ENCODE measurements at regions not wholly inside any gene's neighbourhood (a gene's known extent, or its start where the extent isn't known, plus 50 kb on each side); places are given as distances from the start of the nearest gene placed in this dataset.

DNA sequence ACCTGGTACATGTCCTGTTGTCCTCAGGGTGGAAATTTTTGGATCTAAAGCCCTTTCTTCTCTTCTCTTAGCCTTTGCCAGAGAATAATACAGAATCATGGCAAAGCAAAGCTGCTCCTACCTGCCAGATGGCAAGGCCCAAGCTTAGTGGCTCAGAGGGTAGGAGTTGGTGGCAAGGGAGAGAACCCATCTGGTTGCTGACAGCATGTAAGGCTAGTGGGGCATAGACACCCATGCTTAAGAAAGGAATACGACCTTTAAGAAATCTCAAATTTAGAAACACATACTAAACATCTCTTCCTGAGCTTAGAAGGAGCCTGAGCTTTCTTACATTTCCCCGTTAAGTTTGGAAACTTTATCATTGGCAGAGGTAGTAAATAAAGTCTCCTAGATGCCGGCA, 395.0 kb upstream of the SOX9 start:
- no peak for DNase-seq
- no peaks in the 10 kb centered on the region for H4K20me1 ChIP-seq (ENCODE audit: insufficient read depth, low read length)
- H2AK9ac ChIP-seq (replicated peaks; ENCODE audit: low read depth, low read length, poor library complexity), result no peak overlapping the region
- no peak overlapping the region for H2BK120ac ChIP-seq (ENCODE audit: low read depth, low read length)
- no peak overlapping the region for H3K9ac ChIP-seq (ENCODE audit: low read depth, low read length)
- dilution Hi-C loops (cut with HindIII; ENCODE audit: low sequenced_read_pairs, unreplicated experiment) (no loop called here), in situ Hi-C loops (cut with MboI; ENCODE audit: low sequenced_read_pairs) (no loop called here), intact Hi-C loops (cut with micrococcal nuclease) (no loop called here)
- no peaks in the 10 kb centered on the region for H3K9me1 ChIP-seq (ENCODE audit: insufficient read depth, low read length)
- H3K79me1 ChIP-seq (ENCODE audit: low read depth in 1 of 2, low read length in 2 of 2), result no peaks in the 10 kb centered on the region
- ChIA-PET POLR2A (ENCODE audit: unreplicated experiment) (no interaction called here), CTCF (interaction anchor here (0.7 kb wide), 1 partner anchor 9 kb away, joined by 4 read pairs; no protein-coding TSS in a partner anchor)
- no peak overlapping the region for H3K23ac ChIP-seq (ENCODE audit: low read depth, low read length)
- no peak overlapping the region for H2BK20ac ChIP-seq (ENCODE audit: low read depth, low read length)
- no peak overlapping the region; the same call in 1 of the 2 replicates for H3K4me2 ChIP-seq (ENCODE audit: low read depth, low read length)
- no CpG with 5 or more reads among the region's 3 CpGs for WGBS, 2 experiments (ENCODE audit: extremely low coverage in 2 of 2, insufficient read length in 1 of 2)
- H2AFZ ChIP-seq (replicated peaks; ENCODE audit: low read length, poor library complexity), result no peak overlapping the region
- BruUV-seq (replicated peaks), result no TSS peak
- no peak overlapping the region for H3K14ac ChIP-seq (replicated peaks; ENCODE audit: low read depth, low read length)
- no peak overlapping the region for H3K27ac ChIP-seq (ENCODE audit: insufficient read depth, low read length)
- H4K91ac ChIP-seq (ENCODE audit: insufficient read depth, low read depth, low read length), result no peak overlapping the region
- H3K56ac ChIP-seq (ENCODE audit: extremely low read depth, insufficient read depth, low read length), result no peak overlapping the region
- no peak overlapping the region for H2AK5ac ChIP-seq (ENCODE audit: low read depth, low read length)
- no peaks in the 10 kb centered on the region for H3K27me3 ChIP-seq (ENCODE audit: control insufficient read depth, insufficient read depth, low read length)
- TF ChIP-seq CEBPB (IDR thresholded peaks at IDR 0.05; ENCODE audit: low read depth, low read length), result no peak
- TF ChIP-seq, protein P1, sequence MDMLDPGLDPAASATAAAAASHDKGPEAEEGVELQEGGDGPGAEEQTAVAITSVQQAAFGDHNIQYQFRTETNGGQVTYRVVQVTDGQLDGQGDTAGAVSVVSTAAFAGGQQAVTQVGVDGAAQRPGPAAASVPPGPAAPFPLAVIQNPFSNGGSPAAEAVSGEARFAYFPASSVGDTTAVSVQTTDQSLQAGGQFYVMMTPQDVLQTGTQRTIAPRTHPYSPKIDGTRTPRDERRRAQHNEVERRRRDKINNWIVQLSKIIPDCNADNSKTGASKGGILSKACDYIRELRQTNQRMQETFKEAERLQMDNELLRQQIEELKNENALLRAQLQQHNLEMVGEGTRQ (IDR thresholded peaks at IDR 0.05; ENCODE audit: low read depth, low read length), result no peak
- TF ChIP-seq RCOR1 (IDR thresholded peaks at IDR 0.05; ENCODE audit: insufficient replicate concordance, low read length), result no peak
- TF ChIP-seq CHD1 (IDR thresholded peaks at IDR 0.05; ENCODE audit: low read depth, low read length), result no peak
- no peak for TF ChIP-seq MXI1 (IDR thresholded peaks at IDR 0.05; ENCODE audit: borderline replicate concordance, low read depth, low read length)
- TF ChIP-seq NFE2L2 (IDR thresholded peaks at IDR 0.05; ENCODE audit: low read depth, low read length), result no peak
- H3K4me3 ChIP-seq (ENCODE audit: insufficient read depth, low read depth, low read length), result no peak overlapping the region
- no peak overlapping the region for H3K18ac ChIP-seq (ENCODE audit: low read depth, low read length)
- H3K9me3 ChIP-seq (ENCODE audit: control insufficient read depth, insufficient read depth, low read length), result no peaks in the 10 kb centered on the region
- H2BK5ac ChIP-seq (ENCODE audit: low read depth, low read length, poor library complexity, severe bottlenecking), result no peak overlapping the region
- ATAC-seq (ENCODE audit: low read depth), result no peak
- no peak overlapping the region for H4K5ac ChIP-seq (ENCODE audit: low read depth, low read length)
- no peak overlapping the region for H4K8ac ChIP-seq (ENCODE audit: low read depth in 2 of 2, low read length in 2 of 2)
- H3K4me1 ChIP-seq (ENCODE audit: control insufficient read depth, insufficient read depth, low read length), result no peaks in the 10 kb centered on the region
- no peaks in the 10 kb centered on the region for H3K36me3 ChIP-seq (ENCODE audit: control insufficient read depth, insufficient read depth, low read length)
- H3K4ac ChIP-seq (ENCODE audit: low read depth, low read length), result no peak overlapping the region
- no peak overlapping the region for H2BK15ac ChIP-seq (ENCODE audit: low read depth, low read length)

Measured in IMR-90 (cell line).